Jurkat, Clone E6-1 (cell line): ENCODE measurements at regions not wholly inside any gene's neighbourhood (a gene's known extent, or its start where the extent isn't known, plus 50 kb on each side); places are given as distances from the start of the nearest gene placed in this dataset.

ENCODE experiments used
- DNase-seq: peaks from one replicate; pipeline ENCODE4 v3.0.0-alpha.2; 2011; ENCODE audit warnings: low read depth, low spot score
- H3K4me3 ChIP-seq: 2 replicates; pipeline ENCODE4 v1.5.1; 2011; ENCODE audit warnings: mild to moderate bottlenecking, low read length, control low read depth, moderate library complexity

DNA sequence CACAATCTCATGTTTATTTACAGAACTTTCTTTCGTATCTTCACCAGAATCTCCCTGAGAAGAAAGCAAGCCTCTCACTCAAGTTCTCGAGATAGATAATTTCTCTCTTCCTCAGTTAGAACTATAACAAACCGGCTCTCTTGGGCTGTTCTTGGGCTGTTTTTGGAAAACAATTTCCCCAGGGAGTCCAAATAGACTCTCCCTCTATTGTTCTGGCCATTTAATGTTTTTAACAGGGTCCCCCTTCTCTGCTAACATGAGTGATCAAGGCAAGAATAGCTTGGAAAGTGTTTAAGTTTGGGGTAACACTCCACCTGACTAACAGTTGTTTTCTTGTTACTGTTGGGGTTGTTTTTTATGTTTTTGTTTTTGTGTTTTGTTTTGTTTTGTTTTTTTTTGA is 64.8 kb upstream of the UCN3 start:
- no peak for DNase-seq
- no peak overlapping the region for H3K4me3 ChIP-seq

DNA sequence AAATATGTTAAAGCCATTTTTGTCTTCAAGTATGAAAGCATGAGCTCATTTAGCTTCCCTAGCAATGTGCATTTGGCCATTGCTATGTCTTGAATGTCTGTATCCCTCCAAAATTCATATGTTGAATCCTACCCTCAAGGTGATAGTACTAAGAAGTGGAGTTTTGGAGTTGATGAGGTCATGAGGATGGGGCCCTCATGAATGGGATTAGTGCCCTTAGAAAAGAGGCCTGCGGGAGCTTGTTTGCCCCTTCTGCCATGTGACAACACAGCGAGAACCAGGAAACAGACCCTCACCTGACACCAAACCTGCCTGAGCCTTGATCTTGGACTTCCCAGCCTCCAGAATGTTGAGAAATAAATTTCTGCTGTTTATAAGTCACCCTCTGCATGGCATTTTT is 61.3 kb upstream of the UCN3 start:
- DNase-seq: no peak
- no peak overlapping the region for H3K4me3 ChIP-seq

DNA sequence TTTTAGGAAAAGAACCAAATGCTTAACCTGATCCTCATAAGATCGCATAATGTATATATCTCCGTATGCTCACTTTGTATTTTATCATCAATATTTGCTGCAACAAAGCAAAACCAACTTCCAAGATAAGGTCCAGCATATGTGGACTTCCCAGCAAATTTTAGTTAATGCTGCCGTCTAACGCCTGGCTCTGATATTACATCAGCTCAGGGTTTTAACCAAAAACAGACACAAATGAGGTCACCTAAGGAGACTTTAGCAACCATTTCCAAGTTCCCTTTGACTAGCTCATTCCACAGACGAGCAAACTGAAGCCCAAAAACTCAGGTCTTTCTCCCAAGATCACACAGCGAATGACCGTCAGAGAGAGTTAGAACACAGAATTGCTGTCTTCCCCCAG is 59.4 kb upstream of the UCN3 start:
- H3K4me3 ChIP-seq: no peak overlapping the region
- no peak for DNase-seq

DNA sequence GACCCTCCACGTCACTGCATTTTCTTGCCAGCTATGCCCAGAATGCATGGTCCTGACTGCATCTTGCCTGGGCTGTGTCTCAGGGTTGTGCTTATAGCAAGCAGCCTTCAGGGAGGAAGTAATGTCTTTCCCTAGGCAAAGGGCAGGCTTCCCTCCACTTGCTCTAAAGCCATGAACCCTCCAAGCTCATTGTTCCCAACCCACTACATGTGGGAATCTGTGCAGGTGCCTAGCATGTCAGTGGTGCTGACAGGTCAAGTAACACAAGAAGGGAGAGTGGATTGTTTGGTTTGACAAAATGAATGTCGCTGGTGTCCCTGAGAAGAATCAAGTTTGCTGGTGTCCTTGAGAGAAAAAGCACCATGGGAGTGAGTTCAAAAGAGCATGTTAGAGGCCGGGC is 53.9 kb upstream of the UCN3 start:
- no peak for DNase-seq
- no peak overlapping the region for H3K4me3 ChIP-seq

DNA sequence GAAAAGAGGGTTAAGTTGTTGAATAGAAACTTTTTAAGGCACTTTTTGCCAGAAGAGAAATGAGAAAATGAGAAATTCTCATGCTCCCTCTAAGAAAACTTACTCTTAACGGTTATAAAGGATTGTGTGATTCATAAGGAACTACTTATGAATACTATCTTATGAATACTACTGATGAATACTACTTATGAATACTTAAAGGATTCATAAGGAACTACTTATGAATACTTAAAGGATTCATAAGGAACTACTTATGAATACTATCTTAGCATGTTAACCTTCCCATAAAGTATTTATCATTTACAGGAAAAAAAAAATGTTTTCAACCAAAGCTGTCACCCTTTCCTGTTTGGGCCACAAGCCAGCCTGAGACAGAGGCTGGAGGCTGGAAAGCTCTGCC is 53.1 kb upstream of the UCN3 start:
- H3K4me3 ChIP-seq: no peak overlapping the region
- DNase-seq: no peak

DNA sequence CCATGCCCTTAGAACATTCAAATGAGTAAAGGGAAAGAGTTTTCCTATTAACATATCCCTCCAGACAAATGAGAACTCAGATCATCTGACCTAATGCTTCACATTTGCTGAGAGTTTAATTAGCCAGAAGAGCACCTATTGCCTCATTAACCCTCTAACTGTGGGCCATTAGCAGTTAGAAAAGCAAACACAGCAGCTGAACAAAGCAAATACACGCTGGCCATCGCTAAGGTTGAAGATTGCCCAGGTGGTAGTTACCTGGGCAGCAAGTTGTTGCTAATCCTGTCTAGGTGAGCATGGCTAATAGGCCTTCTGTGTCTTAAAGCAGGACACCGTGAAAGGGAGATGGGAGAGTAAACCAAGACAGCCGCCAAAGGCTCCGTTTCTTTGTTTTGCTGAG is 49.9 kb upstream of the UCN3 start:
- DNase-seq: no peak
- no peak overlapping the region for H3K4me3 ChIP-seq
